ENCODE measurements at regions not wholly inside any gene's neighbourhood (a gene's known extent, or its start where the extent isn't known, plus 50 kb on each side); places are given as distances from the start of the nearest gene placed in this dataset.

- H3K4me3 Mint-ChIP-seq (ENCODE audit: unreplicated experiment): no peak overlapping the region
- no peaks in the 10 kb centered on the region for H3K4me1 ChIP-seq (ENCODE audit: insufficient read depth, low read length)
- peaks cover 3% of the 10 kb centered on the region for H3K9me3 Mint-ChIP-seq (ENCODE audit: unreplicated experiment)
- no peak overlapping the region for H3K27ac ChIP-seq (ENCODE audit: low read depth, low read length)
- no peak overlapping the region for H3K27ac Mint-ChIP-seq (ENCODE audit: unreplicated experiment)
- no peak overlapping the region for H2AFZ ChIP-seq (ENCODE audit: low read depth, low read length)
- TF ChIP-seq CTCF (IDR thresholded peaks at IDR 0.05; ENCODE audit: insufficient read depth, low read depth, low read length) (no peak), EZH2 (IDR thresholded peaks at IDR 0.05; ENCODE audit: insufficient read depth, low read length) (no peak)
- H3K36me3 Mint-ChIP-seq (ENCODE audit: low read depth, unreplicated experiment): no peaks in the 10 kb centered on the region
- no peak for FAIRE-seq
- H3K27me3 ChIP-seq (ENCODE audit: insufficient read depth, low read length): peaks cover 8% of the 10 kb centered on the region
- peaks cover 30% of the 10 kb centered on the region for H3K27me3 Mint-ChIP-seq (ENCODE audit: low read depth, unreplicated experiment)
- H3K9me3 ChIP-seq (ENCODE audit: insufficient read depth, low read depth, low read length): no peaks in the 10 kb centered on the region
- no peak for DNase-seq (ENCODE audit: low read depth)
- no peak overlapping the region for H3K9ac ChIP-seq (ENCODE audit: low read length)
- no peaks in the 10 kb centered on the region for H3K79me2 ChIP-seq (ENCODE audit: insufficient read depth, low read length)
- H3K4me1 Mint-ChIP-seq (ENCODE audit: low read depth, unreplicated experiment): no peaks in the 10 kb centered on the region
- no peak overlapping the region for H3K4me3 ChIP-seq (ENCODE audit: insufficient read depth, low read depth, low read length)
- H3K4me2 ChIP-seq (ENCODE audit: low read length): no peak overlapping the region
- no peaks in the 10 kb centered on the region for H3K36me3 ChIP-seq (ENCODE audit: insufficient read depth, low read length)
- H4K20me1 ChIP-seq (ENCODE audit: insufficient read depth, low read length): no peaks in the 10 kb centered on the region
Observed at GRCh38 chr2:121134728-121135127, 150.3 kb downstream of the TFCP2L1 start.

- Mint-ChIP-seq H3K4me1 (ENCODE audit: low read depth, unreplicated experiment) (no peaks in the 10 kb centered on the region), H3K27me3 (ENCODE audit: low read depth, unreplicated experiment) (peaks cover 30% of the 10 kb centered on the region), H3K27ac (ENCODE audit: unreplicated experiment) (no peak overlapping the region), H3K9me3 (ENCODE audit: unreplicated experiment) (peaks cover 4% of the 10 kb centered on the region), H3K36me3 (ENCODE audit: low read depth, unreplicated experiment) (no peaks in the 10 kb centered on the region), H3K4me3 (ENCODE audit: unreplicated experiment) (no peak overlapping the region)
- Histone ChIP-seq H2AFZ (ENCODE audit: low read depth, low read length) (no peak overlapping the region), H3K79me2 (ENCODE audit: insufficient read depth, low read length) (no peaks in the 10 kb centered on the region), H4K20me1 (ENCODE audit: insufficient read depth, low read length) (no peaks in the 10 kb centered on the region), H3K4me1 (ENCODE audit: insufficient read depth, low read length) (no peaks in the 10 kb centered on the region), H3K27me3 (ENCODE audit: insufficient read depth, low read length) (peaks cover 8% of the 10 kb centered on the region), H3K4me2 (ENCODE audit: low read length) (no peak overlapping the region), H3K4me3 (ENCODE audit: insufficient read depth, low read depth, low read length) (no peak overlapping the region), H3K9me3 (ENCODE audit: insufficient read depth, low read depth, low read length) (peaks cover under 1% of the 10 kb centered on the region), H3K9ac (ENCODE audit: low read length) (no peak overlapping the region), H3K27ac (ENCODE audit: low read depth, low read length) (no peak overlapping the region), H3K36me3 (ENCODE audit: insufficient read depth, low read length) (no peaks in the 10 kb centered on the region)
- FAIRE-seq: no peak
- DNase-seq (ENCODE audit: low read depth): no peak
- TF ChIP-seq EZH2 (IDR thresholded peaks at IDR 0.05; ENCODE audit: insufficient read depth, low read length): no peak
Observed at GRCh38 chr2:121135168-121135853, 149.7 kb downstream of the TFCP2L1 start.

GRCh38 chr2:121136323-121136722 lies 148.7 kb downstream of the TFCP2L1 start:
- Histone ChIP-seq H3K36me3 (ENCODE audit: insufficient read depth, low read length) (no peaks in the 10 kb centered on the region), H3K27me3 (ENCODE audit: insufficient read depth, low read length) (peaks cover 8% of the 10 kb centered on the region), H3K4me3 (ENCODE audit: insufficient read depth, low read depth, low read length) (no peak overlapping the region), H2AFZ (ENCODE audit: low read depth, low read length) (no peak overlapping the region), H4K20me1 (ENCODE audit: insufficient read depth, low read length) (no peaks in the 10 kb centered on the region), H3K4me2 (ENCODE audit: low read length) (no peak overlapping the region), H3K9me3 (ENCODE audit: insufficient read depth, low read depth, low read length) (peaks cover 5% of the 10 kb centered on the region), H3K4me1 (ENCODE audit: insufficient read depth, low read length) (no peaks in the 10 kb centered on the region), H3K9ac (ENCODE audit: low read length) (no peak overlapping the region), H3K27ac (ENCODE audit: low read depth, low read length) (no peak overlapping the region), H3K79me2 (ENCODE audit: insufficient read depth, low read length) (no peaks in the 10 kb centered on the region)
- Mint-ChIP-seq H3K4me1 (ENCODE audit: low read depth, unreplicated experiment) (no peaks in the 10 kb centered on the region), H3K27ac (ENCODE audit: unreplicated experiment) (no peak overlapping the region), H3K36me3 (ENCODE audit: low read depth, unreplicated experiment) (no peaks in the 10 kb centered on the region), H3K27me3 (ENCODE audit: low read depth, unreplicated experiment) (peaks cover 27% of the 10 kb centered on the region), H3K9me3 (ENCODE audit: unreplicated experiment) (peaks cover 4% of the 10 kb centered on the region), H3K4me3 (ENCODE audit: unreplicated experiment) (no peak overlapping the region)
- DNase-seq (ENCODE audit: low read depth): no peak
- TF ChIP-seq EZH2 (IDR thresholded peaks at IDR 0.05; ENCODE audit: insufficient read depth, low read length): no peak
- TF ChIP-seq CTCF (IDR thresholded peaks at IDR 0.05; ENCODE audit: insufficient read depth, low read depth, low read length): no peak
- no peak for FAIRE-seq
